ENCODE measurements at regions not wholly inside any gene's neighbourhood (a gene's known extent, or its start where the extent isn't known, plus 50 kb on each side); places are given as distances from the start of the nearest gene placed in this dataset.
"Not testable (repeated sequence)": the region's sequence is repeated elsewhere in the genome, so short reads cannot be mapped to it uniquely, and the experiment has no call there.

DNA sequence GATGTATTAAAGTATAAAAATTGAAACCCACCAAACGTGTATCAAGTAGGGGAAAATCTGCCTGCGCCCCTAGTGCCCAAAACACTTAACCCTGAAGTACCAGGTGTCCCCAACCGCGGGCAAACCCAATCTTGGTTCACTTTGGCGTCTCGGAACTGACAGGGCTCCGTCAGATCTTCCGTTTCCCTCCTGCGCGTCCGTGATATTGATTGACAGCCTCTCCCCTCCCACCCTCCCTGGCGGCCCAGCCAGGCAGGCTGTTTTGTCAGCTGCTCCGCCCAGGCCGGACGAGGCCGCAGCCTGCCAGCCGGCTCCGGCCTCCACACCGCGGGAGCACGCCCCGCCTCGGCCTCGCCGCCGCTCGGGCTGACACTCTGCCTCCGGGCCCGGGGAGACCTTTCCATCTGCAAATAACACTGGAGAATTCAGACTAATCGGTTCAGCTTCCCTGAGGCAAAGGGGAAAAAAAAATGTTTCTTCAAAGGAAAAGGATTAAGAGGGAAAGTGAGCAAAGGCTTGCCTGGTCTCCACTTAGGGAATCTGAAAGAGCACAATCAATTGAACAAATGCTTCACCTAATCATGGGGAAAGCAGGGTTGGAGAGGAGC, 234.9 kb upstream of the MCHR2 start:
- peak; percentile 91 for DNase-seq (ENCODE audit: low spot score)

DNA sequence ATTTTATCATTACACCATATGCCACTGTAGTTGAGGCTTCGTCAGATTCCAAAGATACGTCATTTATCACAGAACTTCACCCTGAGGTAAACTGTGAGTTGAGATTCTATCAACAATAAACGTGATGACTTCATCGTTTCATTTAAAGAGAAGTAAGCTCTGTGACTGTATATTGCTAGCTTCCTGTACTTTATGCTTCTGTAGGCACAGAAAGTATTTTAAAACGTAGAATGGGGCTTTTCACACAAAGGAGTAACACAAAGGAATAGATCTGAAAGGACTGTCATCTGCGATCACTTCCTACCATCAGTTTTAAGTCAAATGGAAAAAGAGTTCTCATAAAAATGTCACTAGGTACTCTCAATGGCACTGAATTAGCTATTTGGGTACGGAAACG, 234.4 kb upstream of the MCHR2 start:
- no peak for DNase-seq (ENCODE audit: low spot score)

DNA sequence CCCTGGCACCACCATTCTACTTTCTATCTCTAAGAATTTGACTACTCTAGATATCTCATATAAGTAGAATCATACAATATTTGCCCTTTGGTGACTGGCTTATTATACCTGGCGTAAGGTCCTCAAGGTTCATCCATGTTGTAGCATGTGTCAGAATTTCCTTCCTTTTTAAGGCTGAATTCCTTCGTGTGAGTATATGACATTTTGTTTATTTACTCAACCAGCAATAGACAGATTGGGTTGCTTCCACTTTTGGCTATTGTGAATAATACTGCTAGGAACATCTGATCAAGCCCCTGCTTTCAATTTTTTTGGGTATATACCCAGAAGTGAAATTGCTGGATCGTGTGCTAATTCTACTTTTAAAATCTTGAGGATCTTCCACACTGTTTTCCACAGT, 232.8 kb upstream of the MCHR2 start:
- no peak for DNase-seq (ENCODE audit: low spot score)

DNA sequence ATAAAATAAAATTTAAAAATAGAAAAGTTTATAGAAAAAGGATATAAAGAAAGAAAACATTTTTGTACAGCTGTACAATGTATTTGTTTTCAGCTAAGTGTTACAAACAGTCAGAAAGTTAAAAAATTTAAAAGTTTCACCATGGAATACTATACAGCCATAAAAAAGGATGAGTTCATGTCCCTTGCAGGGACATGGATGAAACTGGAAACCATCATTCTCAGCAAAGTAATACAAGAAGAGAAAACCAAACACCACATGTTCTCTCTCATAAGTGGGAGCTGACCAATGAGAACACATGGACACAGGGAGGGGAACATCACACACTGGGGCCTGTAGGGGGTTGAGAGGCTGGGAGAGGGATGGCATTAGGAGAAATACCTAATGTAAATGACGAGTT, 229.9 kb upstream of the MCHR2 start:
- DNase-seq (ENCODE audit: low spot score) = not testable (repeated sequence)

DNA sequence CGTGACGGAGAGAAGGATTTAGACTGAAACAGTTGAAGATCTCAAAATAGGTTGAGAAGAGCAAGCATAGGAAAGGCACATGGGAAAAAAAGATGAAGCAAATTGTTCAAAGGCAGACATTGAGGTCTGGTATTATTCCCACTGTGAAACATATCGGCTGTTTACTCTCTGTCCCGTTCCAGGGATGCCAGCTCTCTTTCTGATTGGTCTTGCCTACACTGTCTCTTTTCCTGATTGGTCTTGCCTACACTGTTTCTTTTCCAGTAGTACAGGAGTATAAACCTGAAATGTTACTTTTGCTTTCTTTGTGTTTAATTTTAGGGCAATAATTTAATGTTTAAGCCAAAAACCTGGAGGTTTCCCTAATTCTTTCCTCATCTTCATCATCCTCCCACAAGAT, 226.5 kb upstream of the MCHR2 start:
- no peak for DNase-seq (ENCODE audit: low spot score)

DNA sequence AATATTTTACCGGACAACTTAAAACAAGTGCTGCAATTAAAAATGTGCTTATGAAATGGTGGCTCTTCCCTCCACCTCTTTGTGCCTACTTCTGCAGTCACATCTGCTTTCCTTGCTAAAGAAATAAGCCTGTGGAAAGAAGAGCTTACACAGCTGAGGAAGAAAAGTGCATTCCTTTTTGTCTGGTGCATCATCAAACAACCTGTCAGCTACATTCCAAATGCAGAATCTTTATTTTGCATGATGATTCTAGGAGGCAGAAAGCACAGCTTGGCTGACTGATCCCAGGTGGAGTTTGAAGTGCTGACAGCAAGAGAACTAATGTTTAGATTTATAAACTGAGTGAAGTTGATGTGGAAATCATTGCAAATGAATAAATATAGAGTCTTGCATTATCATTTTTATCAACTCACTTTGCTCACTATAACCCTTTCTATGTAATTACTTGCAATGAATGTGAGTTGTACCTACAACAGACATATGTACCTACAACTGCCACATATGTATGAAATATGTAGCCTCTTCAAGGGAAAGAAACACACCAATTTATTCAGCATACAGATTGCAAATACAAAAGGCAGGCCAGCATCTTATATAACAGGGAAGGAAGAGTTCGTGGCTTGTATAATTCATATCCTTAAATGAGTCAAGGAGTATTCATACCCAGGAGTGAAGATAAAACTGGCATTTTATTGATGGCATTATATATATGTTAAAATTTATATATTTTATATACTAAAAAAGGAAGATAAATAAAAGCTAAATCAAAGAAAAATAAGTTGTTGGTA, 223.4 kb upstream of the MCHR2 start:
- DNase-seq (ENCODE audit: low spot score) = no peak

DNA sequence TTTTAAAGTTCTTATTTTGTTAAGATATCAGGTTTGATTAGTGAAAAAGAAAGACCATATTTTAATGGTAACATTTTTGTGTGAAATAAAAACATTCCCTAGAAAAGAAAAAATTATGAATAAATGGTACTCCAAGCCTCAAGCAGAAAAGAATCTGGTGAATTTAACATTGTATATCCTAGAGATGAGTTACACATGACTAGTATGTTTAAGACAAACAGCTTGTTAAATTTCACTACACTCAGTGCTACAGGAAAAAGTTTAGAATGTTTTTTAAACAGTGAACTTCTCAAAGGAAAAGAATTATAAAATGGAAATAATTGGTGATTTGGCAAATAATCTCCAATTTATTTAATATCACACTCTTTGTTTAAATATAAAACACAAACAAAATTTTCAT, 222.7 kb upstream of the MCHR2 start:
- DNase-seq (ENCODE audit: low spot score) = no peak

DNA sequence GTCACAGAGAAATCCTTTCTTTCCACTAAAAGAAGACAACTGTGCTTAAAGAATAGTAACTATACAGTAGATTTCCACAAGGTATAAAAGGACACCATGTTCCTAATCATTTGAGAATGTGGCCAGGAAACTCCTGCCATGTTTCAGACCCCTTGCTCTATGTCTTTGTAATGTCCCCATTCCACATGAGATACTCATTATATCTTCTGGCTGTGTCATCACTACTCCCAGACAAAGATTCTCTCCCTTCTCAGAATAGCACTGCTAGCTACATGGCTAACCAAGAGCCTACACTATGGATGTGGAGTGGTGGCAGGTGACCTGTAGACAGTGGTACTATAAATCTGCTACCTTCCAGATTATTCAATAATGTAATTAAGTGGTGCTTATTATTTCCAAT, 218.1 kb upstream of the MCHR2 start:
- no peak for DNase-seq (ENCODE audit: low spot score)

DNA sequence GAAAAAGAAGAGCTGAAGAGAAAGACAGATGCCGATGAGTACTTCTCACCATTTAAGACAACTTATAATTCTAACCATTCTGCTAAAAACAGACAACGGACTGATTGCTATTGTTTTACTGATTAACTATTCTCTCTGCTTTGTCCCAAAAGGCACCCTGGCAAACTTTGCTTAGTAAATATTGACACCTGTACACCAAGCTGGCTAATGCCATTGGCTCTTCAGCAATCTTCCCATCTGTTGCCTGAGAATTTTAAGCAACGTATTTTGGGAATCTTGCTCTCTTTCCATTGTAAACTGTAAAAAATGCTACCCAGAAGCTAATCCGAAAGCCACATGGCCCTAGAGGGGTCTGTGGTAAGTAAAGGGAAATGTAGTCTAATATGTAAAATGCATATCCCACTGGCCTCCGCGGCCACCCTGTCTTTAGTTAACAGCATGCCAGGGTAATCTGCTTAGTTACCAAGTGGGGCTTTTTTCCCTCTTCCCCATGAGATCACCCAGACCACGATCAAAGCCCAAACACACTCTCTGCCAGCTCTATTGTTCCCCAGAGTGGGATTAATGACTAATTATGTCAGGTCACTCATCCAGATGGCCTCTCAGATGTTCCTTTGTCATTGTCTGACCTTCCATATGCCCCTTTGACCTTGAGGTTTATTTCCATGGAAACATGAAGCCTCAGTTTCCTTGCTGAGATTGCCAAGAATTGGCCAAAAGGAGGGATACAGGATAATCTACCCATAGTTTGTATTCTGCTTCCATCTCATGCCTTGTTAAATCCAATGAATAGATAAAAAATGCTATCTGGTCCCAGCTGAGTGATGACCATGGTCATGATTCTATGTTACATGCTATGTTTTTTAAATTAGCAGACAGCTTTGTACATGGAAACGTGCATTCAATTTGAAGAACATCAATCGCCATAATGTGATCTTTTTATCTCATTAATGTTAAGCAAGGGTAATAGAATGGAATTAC, 216.4 kb upstream of the MCHR2 start:
- no peak for DNase-seq (ENCODE audit: low spot score)

DNA sequence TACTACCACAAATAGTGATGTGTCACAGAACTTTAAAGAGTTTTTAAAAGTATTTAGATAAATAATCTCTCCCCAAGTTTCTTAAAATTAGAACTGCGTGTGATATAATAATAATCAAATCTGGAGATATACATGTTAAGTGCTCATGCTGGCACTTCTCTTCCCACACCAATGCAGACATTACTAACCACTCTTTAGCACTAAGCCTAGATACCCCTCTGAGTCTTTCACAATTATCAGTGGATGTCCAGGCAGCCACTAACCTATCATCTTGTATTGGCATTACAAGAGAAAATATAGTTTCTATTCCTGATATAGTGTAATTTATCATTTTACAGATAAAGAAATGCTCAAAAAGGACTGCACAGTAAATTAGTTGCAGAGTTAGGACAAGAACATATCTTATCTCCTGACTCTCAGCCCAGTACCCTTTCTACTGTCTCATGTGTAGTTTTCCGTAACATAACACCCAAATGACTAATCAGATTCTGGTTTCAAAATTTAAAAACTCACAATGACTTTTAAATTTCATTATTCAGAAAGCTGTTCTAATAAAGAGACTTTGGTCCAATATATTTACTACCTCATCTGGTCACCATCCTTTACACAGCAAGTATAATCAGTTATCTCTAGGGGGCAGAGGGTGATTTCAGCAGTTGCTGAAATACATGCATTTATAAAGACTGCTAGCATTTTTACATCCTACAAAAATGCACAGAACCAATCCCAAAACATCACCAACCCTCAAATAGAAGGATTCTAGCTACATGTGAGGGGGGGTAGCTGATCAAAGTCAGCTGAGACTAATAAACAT, 215.5 kb upstream of the MCHR2 start:
- DNase-seq (ENCODE audit: low spot score) = no peak

DNA sequence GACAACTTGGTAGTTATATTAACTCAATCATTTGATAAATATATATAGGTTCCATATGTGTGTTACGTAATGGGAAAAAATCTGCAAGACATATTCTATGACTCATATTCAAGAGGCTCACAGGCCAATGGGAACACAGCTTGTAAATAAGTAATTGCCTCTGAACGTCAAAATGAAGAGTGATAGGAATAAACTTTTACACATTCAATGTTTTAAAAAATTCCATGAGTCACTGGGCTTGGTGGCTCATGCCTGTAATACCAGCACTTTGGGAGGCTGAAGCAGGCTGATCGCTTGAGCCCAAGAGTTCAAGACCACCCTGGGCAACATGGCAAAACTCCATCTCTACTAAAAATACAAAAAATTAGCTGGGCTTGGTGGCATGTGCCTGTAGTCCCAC, 209.4 kb upstream of the MCHR2 start:
- DNase-seq (ENCODE audit: low spot score) = no peak

DNA sequence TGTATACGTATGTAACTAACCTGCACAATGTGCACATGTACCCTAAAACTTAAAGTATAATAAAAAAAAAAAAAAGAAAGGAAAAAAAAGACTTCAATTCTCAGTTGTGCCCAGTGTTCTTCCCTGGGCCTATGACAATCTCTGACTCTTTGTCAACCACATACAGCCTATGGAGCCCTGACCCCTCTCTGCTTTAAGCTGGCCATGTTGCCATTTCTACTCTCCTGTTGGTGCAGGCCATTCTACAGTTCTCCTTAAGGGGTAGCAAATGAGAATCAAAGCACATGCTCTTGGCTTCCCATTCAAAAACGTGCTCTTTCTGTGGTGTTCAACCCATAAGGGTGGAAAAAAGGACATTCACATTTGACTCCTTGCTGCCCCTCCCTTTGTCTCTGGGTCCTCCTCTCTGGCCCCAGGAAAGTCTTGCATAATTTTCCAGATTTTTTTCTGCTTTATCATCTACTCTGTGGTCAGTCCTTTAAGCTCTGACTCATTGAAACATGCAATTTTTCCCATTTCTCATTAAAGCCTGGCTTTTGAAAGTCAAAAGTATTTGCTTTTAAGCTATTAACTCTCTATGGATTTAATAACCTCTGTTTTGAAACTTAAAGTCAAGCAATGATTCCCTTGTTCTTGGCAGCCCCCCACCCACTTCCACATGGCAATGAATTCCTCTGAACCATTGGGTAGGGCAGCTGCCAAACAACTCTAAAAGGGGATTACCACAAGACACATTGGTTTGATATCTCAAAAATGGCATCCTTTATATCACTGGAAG, 208.6 kb upstream of the MCHR2 start:
- DNase-seq (ENCODE audit: low spot score) = no peak

DNA sequence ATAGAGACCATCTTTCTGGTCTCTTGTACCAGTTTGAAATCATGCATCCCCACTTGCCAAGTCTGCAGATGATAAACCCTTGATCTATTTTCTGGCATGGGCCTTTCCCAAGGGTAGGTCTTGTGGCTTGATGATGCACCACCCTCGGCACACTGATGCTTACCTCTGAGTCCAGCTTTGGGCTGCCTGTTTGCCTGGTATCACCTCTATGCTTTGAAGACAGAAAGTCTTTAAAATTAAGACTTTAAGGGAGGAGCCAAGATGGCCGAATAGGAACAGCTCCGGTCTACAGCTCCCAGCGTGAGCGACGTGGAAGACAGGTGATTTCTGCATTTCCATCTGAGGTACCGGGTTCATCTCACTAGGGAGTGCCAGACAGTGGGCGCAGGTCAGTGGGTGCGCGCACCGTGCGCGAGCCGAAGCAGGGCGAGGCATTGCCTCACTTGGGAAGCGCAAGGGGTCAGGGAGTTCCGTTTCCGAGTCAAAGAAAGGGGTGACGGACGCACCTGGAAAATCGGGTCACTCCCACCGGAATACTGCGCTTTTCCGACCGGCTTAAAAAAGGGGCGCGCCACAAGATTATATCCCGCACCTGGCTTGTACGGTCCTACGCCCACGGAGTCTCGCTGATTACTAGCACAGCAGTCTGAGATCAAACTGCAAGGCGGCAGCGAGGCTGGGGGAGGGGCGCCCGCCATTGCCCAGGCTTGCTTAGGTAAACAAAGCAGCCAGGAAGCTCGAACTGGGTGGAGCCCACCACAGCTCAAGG, 202.4 kb upstream of the MCHR2 start:
- not testable (repeated sequence) for DNase-seq (ENCODE audit: low spot score)

DNA sequence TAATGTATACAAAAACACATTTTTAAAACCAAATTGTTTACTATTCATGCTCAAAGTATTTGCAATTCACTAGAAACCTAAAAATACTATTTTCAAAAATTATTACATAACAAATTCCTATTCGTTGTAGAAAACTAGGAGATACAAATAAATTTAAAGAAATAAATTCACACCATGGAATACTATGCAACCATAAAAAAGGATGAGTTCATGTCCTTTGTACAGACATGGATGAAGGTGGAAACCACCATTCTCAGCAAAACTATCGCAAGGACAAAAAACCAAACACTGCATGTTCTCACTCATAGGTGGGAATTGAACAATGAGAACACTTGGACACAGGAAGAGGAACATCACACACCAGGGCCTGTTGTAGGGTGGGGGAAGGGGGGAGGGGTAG, 201.2 kb upstream of the MCHR2 start:
- DNase-seq (ENCODE audit: low spot score) = not testable (repeated sequence)

DNA sequence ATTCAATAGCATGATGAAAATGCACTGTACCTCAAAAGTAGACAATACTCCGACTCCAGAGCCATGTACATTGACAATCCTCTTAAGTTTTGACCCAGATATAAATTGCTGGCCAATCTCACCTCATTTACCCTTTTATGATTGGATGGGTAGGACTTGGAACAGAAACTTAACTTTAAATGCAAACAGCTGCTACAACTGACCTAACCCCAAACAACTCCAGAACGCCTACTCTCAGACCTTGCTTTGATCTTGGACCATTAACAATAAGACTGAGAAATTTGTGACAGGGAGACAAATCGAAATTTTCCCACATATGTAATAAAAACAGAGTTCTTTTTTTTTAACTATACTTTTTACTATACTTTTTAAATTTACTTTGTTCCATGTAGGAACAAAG, 200.5 kb upstream of the MCHR2 start:
- DNase-seq (ENCODE audit: low spot score) = no peak

DNA sequence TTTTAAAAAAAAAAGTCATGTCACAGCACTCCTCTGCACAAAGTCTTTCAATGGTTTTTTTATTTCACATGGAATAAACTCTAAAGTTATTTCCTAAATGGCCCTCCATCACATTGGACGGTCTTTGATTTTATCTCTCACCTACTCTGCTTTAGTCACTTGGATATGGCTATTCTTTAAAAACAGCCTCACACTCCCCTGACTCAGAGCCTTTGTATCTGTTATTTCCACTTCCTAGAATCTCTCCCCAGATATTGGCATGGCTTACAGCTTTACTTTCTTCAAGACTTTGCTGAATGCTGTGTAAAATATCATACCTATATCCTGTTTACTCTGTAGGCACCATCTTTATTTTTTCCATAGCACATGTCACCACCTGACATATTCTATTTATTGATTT, 194.7 kb upstream of the MCHR2 start:
- DNase-seq (ENCODE audit: low spot score) = no peak

DNA sequence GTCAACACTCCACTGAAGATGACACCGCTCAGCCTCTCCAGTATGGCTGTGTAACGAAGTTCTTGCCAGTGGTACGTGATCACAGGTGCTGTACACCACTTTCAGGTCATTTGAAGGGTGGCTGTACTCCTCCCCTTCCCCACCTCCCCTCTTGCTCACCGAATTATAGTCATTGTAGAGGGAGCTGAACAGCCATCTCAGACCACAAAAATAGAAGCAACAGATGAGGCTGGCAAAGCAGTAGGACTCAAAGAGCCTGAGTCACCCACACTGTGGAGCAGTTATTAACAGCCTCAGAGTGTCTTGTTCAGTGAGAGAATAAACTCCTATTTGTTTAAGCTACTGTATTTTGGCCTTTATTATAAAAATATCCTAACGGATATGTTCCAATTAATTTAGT, 192.5 kb upstream of the MCHR2 start:
- DNase-seq (ENCODE audit: low spot score) = no peak

DNA sequence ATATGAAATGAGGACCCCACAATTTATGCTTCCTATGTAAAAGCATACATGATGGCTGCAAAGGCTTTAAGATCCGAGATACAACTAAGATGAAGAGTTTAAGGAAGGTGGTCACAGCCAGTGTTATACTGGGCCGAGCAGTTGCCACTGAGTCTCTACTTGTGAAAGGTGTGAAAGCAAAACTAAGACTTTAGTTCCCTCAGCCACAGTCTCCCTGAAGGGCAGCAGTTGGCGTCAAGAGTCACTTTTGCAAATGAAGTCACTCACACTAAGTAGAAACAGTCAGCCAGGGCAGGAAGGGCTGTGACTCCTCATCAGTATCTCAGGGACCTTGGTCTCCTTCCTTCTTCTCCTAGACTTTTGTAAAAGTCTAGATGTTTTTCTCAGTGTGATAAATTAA, 191.6 kb upstream of the MCHR2 start:
- DNase-seq (ENCODE audit: low spot score) = no peak

DNA sequence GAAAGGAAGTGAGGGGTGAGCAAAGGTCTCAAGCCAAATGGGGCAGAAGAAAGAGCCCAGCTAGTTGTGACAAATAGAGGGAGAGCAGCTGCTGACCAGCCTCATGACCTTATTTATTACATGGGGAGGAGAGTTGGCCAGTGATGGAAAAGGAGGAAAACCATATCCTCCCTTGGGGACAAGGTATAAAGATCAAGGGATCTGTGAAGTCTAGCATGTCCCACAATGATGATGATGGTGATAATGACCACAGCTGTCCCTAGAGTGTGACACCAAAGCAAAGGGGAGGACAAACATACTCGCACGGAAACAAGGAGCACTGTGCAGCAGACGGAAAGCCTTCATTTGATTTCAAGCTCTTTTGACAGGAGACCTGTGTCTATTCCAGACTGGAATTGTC, 190.4 kb upstream of the MCHR2 start:
- DNase-seq (ENCODE audit: low spot score) = no peak

DNA sequence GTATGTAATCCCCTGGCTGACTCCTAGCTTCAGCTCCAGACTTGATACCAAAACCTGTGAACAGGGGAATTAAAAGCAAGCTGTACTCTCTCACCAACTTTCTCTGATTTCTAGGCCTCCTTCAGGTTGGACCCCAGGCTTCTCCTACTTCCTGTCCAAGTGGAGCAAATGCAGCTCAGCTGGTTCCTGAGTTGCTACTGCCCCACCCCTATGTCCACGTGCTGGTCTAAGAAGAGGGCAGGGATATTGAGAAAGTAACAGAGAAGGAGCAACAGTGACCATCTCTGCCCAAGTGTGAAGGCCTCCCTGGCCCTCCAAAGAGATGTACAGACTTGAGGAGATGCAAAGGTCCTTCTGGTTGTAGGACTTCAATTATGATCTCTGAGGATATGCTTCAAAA, 188.3 kb upstream of the MCHR2 start:
- no peak for DNase-seq (ENCODE audit: low spot score)
